ENCODE measurements at regions not wholly inside any gene's neighbourhood (a gene's known extent, or its start where the extent isn't known, plus 50 kb on each side); places are given as distances from the start of the nearest gene placed in this dataset.

DNA sequence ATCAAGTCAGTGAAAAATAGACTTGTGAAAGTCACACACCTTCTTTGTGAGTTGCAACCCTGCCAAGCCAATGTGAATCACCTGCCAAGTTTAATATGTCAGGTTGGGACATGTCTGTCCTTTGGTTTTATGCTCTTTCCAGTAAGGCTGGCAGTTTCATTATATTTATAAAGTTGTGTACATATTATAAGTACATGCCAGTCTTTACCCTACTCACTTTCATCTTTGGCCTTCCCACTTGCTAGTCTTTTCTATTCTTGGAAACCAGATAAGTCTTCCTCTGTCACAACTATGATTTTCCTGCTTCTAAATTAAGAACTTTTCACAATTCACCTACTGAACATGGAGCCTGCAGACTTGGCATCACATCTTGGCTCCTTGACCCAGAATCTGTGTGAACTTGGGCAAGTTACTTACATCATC is 680.7 kb upstream of the BOD1L1 start:
- H3K27ac ChIP-seq (ENCODE audit: extremely low read depth, low read depth, low read length): no peak overlapping the region
- TF ChIP-seq MZF1 (tag by site-specific recombination; IDR thresholded peaks at IDR 0.05; ENCODE audit: borderline replicate concordance): no peak
- TF ChIP-seq GLI4 (tag by site-specific recombination; IDR thresholded peaks at IDR 0.05): no peak
- TF ChIP-seq ZNF654 (tag by site-specific recombination; IDR thresholded peaks at IDR 0.05; ENCODE audit: low read depth): no peak
- no peak for TF ChIP-seq MEIS1 (CRISPR knock-in tag; IDR thresholded peaks at IDR 0.05; ENCODE audit: borderline replicate concordance)
- TF ChIP-seq ZNF155 (tag by site-specific recombination; IDR thresholded peaks at IDR 0.05): no peak
- TF ChIP-seq ZNF677 (tag by site-specific recombination; IDR thresholded peaks at IDR 0.05): no peak
- TF ChIP-seq ZNF660 (tag by site-specific recombination; IDR thresholded peaks at IDR 0.05): no peak
- no peak for TF ChIP-seq SP7 (tag by site-specific recombination; IDR thresholded peaks at IDR 0.05)
- no peak for TF ChIP-seq ZNF341 (tag by site-specific recombination; IDR thresholded peaks at IDR 0.05; ENCODE audit: low read depth)
- no peak for TF ChIP-seq ZNF174 (tag by site-specific recombination; IDR thresholded peaks at IDR 0.05)
- TF ChIP-seq, protein P1, sequence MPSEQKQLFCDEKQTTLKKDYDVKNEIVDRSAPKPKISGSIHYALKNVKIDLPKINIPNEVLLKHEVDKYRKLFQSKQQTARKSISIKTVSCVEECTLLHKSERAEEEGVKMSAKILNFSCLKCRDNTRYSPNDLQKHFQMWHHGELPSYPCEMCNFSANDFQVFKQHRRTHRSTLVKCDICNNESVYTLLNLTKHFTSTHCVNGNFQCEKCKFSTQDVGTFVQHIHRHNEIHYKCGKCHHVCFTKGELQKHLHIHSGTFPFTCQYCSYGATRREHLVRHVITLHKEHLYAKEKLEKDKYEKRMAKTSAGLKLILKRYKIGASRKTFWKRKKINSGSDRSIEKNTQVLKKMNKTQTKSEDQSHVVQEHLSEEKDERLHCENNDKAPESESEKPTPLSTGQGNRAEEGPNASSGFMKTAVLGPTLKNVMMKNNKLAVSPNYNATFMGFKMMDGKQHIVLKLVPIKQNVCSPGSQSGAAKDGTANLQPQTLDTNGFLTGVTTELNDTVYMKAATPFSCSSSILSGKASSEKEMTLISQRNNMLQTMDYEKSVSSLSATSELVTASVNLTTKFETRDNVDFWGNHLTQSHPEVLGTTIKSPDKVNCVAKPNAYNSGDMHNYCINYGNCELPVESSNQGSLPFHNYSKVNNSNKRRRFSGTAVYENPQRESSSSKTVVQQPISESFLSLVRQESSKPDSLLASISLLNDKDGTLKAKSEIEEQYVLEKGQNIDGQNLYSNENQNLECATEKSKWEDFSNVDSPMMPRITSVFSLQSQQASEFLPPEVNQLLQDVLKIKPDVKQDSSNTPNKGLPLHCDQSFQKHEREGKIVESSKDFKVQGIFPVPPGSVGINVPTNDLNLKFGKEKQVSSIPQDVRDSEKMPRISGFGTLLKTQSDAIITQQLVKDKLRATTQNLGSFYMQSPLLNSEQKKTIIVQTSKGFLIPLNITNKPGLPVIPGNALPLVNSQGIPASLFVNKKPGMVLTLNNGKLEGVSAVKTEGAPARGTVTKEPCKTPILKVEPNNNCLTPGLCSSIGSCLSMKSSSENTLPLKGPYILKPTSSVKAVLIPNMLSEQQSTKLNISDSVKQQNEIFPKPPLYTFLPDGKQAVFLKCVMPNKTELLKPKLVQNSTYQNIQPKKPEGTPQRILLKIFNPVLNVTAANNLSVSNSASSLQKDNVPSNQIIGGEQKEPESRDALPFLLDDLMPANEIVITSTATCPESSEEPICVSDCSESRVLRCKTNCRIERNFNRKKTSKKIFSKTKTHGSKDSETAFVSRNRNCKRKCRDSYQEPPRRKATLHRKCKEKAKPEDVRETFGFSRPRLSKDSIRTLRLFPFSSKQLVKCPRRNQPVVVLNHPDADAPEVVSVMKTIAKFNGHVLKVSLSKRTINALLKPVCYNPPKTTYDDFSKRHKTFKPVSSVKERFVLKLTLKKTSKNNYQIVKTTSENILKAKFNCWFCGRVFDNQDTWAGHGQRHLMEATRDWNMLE (tag by site-specific recombination; conservative IDR thresholded peaks at IDR 0.05; ENCODE audit: low read depth): no peak
- no peak for TF ChIP-seq ZNF157 (tag by site-specific recombination; IDR thresholded peaks at IDR 0.05)
- CTCF ChIA-PET: no interaction called here
- no peaks in the 10 kb centered on the region for H3K4me1 ChIP-seq (ENCODE audit: control insufficient read depth, insufficient read depth, low read length)
- POLR2A ChIA-PET: no interaction called here
- no peaks in the 10 kb centered on the region for H3K36me3 ChIP-seq (ENCODE audit: control insufficient read depth in 2 of 2, insufficient read depth in 1 of 2, low read length in 2 of 2)
- H3K9me3 ChIP-seq (ENCODE audit: control insufficient read depth, insufficient read depth, low read depth, low read length): no peaks in the 10 kb centered on the region
- no peak overlapping the region for H3K4me3 ChIP-seq (ENCODE audit: low read depth, low read length)

DNA sequence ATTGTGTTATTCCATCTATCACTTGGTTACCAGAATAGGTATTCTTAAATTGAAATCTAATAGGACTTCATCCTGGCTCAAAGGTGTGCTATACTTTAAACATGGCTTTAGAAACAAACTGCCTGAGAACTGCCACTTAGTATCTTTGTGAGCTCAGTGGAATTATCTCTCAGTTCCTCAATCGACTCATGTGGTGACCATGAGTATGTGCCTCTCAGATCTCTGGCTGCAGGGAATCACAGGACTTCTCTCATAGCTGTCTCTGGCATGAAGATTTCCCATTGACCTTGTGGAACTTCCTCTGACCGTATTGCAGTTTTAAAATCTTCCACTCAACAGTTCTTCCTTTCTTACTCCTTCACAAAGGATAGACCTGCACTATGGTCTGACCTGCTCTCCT is 681.9 kb upstream of the BOD1L1 start:
- ChIA-PET CTCF (no interaction called here), POLR2A (no interaction called here)
- no peaks in the 10 kb centered on the region for H3K9me3 ChIP-seq (ENCODE audit: control insufficient read depth, insufficient read depth, low read depth, low read length)

DNA sequence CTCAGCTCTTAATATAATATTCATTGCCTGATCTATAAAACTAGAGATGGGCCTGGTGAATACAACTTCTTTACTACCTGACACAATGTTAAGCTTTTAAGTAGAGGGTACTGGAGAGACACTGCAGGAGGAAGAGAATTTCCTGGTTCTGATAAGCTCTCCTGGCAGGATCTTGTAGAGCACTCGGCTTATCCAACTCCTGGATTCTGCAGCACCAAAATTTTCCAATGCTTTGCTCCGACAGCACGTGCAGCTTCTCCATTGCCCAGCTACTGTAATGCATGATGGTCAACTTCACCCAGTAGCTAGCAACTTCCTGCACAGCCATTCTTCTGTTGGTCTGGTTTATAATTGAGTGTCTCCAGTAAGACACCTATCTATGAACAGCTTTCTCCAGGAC is 686.2 kb upstream of the BOD1L1 start:
- ChIA-PET CTCF (no interaction called here), POLR2A (no interaction called here)
- no peak overlapping the region for H3K4me3 ChIP-seq (ENCODE audit: low read depth, low read length)
- H3K9me3 ChIP-seq (ENCODE audit: control insufficient read depth, insufficient read depth, low read depth, low read length): no peaks in the 10 kb centered on the region
- no peak overlapping the region for H3K27ac ChIP-seq (ENCODE audit: extremely low read depth, low read depth, low read length)
- H3K4me1 ChIP-seq (ENCODE audit: control insufficient read depth, insufficient read depth, low read length): no peaks in the 10 kb centered on the region
- H3K36me3 ChIP-seq (ENCODE audit: control insufficient read depth in 2 of 2, insufficient read depth in 1 of 2, low read length in 2 of 2): no peaks in the 10 kb centered on the region
- TF ChIP-seq ZNF654 (tag by site-specific recombination; IDR thresholded peaks at IDR 0.05; ENCODE audit: low read depth) (no peak), ZNF768 (tag by site-specific recombination; IDR thresholded peaks at IDR 0.05) (no peak), ZSCAN30 (tag by site-specific recombination; IDR thresholded peaks at IDR 0.05) (no peak), ZNF146 (tag by site-specific recombination; IDR thresholded peaks at IDR 0.05) (no peak), SCRT2 (tag by site-specific recombination; IDR thresholded peaks at IDR 0.05) (no peak), ZNF266 (tag by site-specific recombination; IDR thresholded peaks at IDR 0.05; ENCODE audit: low read depth) (no peak), ZBTB21 (tag by site-specific recombination; IDR thresholded peaks at IDR 0.05) (no peak)
- TF ChIP-seq, protein P2, sequence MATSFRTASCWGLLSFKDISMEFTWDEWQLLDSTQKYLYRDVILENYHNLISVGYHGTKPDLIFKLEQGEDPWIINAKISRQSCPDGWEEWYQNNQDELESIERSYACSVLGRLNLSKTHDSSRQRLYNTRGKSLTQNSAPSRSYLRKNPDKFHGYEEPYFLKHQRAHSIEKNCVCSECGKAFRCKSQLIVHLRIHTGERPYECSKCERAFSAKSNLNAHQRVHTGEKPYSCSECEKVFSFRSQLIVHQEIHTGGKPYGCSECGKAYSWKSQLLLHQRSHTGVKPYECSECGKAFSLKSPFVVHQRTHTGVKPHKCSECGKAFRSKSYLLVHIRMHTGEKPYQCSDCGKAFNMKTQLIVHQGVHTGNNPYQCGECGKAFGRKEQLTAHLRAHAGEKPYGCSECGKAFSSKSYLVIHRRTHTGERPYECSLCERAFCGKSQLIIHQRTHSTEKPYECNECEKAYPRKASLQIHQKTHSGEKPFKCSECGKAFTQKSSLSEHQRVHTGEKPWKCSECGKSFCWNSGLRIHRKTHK (tag by site-specific recombination; IDR thresholded peaks at IDR 0.05): no peak
- TF ChIP-seq, protein P3, sequence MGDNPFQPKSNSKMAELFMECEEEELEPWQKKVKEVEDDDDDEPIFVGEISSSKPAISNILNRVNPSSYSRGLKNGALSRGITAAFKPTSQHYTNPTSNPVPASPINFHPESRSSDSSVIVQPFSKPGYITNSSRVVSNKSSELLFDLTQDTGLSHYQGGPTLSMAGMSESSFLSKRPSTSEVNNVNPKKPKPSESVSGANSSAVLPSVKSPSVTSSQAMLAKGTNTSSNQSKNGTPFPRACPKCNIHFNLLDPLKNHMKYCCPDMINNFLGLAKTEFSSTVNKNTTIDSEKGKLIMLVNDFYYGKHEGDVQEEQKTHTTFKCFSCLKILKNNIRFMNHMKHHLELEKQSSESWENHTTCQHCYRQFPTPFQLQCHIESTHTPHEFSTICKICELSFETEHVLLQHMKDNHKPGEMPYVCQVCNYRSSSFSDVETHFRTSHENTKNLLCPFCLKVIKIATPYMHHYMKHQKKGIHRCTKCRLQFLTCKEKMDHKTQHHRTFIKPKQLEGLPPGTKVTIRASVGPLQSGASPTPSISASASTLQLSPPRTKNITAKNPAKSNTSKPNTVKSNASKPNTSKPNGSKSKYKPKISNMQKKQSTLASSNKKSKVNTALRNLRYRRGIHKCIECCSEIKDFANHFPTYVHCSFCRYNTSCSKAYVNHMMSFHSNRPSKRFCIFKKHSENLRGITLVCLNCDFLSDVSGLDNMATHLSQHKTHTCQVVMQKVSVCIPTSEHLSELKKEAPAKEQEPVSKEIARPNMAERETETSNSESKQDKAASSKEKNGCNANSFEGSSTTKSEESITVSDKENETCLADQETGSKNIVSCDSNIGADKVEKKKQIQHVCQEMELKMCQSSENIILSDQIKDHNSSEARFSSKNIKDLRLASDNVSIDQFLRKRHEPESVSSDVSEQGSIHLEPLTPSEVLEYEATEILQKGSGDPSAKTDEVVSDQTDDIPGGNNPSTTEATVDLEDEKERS (tag by site-specific recombination; IDR thresholded peaks at IDR 0.05): no peak

More for the DNA sequence above, 681.9 kb upstream of the BOD1L1 start:
- no peaks in the 10 kb centered on the region for H3K36me3 ChIP-seq (ENCODE audit: control insufficient read depth in 2 of 2, insufficient read depth in 1 of 2, low read length in 2 of 2)
- no peak overlapping the region for H3K4me3 ChIP-seq (ENCODE audit: low read depth, low read length)
- TF ChIP-seq, protein P4, sequence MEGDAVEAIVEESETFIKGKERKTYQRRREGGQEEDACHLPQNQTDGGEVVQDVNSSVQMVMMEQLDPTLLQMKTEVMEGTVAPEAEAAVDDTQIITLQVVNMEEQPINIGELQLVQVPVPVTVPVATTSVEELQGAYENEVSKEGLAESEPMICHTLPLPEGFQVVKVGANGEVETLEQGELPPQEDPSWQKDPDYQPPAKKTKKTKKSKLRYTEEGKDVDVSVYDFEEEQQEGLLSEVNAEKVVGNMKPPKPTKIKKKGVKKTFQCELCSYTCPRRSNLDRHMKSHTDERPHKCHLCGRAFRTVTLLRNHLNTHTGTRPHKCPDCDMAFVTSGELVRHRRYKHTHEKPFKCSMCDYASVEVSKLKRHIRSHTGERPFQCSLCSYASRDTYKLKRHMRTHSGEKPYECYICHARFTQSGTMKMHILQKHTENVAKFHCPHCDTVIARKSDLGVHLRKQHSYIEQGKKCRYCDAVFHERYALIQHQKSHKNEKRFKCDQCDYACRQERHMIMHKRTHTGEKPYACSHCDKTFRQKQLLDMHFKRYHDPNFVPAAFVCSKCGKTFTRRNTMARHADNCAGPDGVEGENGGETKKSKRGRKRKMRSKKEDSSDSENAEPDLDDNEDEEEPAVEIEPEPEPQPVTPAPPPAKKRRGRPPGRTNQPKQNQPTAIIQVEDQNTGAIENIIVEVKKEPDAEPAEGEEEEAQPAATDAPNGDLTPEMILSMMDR (tag by site-specific recombination; IDR thresholded peaks at IDR 0.05): no peak
- H3K4me1 ChIP-seq (ENCODE audit: control insufficient read depth, insufficient read depth, low read length): no peaks in the 10 kb centered on the region
- H3K27ac ChIP-seq (ENCODE audit: extremely low read depth, low read depth, low read length): no peak overlapping the region

Measured in HEK293 (cell line).